ENCODE measurements at regions not wholly inside any gene's neighbourhood (a gene's known extent, or its start where the extent isn't known, plus 50 kb on each side); places are given as distances from the start of the nearest gene placed in this dataset.
"Not testable (repeated sequence)": the region's sequence is repeated elsewhere in the genome, so short reads cannot be mapped to it uniquely, and the experiment has no call there.

DNA sequence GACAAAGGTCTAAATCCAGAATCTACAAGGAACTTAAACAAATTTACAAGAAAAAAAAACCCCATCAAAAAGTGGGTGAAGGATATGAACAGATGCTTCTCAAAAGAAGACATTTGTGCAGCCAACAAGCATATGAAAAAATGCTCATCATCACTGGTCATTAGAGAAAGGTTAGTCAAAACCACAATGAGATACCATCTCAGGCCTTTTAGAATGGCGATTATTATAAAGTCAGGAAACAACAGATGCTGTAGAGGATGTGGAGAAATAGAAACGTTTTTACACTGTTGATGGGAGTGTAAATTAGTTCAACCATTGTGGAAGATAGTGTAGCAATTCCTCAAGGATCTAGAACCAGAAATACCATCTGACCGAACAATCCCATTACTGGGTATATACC, 518.9 kb upstream of the CCDC54 start:
- DNase-seq (ENCODE audit: low read depth in 2 of 2) = not testable (repeated sequence)

DNA sequence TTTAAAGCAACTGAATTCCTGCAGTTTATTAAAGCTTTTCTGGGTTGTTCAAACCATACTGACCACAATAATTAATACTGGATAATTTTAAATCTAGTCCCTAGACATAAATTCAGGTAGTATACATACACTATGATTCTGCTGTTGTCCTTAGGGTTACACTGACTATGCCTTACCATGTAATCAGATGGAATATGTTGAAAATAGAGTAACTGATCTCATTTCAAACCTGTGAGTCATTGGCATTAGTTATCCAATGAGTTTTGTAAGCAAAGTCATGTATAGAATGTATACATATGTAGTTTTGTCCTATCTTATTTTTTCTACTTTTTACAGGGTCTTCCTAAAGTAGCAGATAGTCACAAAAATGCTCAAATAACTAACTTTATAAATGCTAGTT, 517.1 kb upstream of the CCDC54 start:
- DNase-seq (ENCODE audit: low read depth in 2 of 2) = no peak

- DNase-seq (ENCODE audit: low read depth in 2 of 2) = no peak
Measured at GRCh38 chr3:106862067-106862466, 515.2 kb upstream of the CCDC54 start.

GRCh38 chr3:106877627-106878026, 499.6 kb upstream of the CCDC54 start:
- no peak for DNase-seq (ENCODE audit: low read depth in 2 of 2)

DNA sequence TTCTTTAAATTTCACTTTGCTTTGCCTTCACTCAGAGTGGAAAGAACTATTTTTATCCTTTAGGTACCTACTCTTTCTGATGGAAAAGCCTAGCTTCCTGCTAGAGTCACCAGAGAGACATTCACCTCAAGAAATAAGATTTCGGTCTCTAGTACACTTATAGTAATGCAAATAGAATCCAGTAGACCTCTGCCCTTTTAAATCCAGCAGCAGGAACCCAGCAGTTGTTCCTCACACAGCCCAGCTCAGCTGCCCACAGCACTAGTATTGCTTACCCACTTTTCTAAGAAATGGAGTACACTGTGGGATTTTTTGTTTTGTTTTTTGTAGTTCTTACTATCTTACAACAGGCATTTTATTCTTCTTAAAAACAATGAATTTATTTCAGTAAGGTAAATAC, 497.0 kb upstream of the CCDC54 start:
- no peak for DNase-seq (ENCODE audit: low read depth in 2 of 2)

- no peak for DNase-seq (ENCODE audit: low read depth in 2 of 2)
Measured at GRCh38 chr3:106881186-106881585, 496.1 kb upstream of the CCDC54 start.

DNA sequence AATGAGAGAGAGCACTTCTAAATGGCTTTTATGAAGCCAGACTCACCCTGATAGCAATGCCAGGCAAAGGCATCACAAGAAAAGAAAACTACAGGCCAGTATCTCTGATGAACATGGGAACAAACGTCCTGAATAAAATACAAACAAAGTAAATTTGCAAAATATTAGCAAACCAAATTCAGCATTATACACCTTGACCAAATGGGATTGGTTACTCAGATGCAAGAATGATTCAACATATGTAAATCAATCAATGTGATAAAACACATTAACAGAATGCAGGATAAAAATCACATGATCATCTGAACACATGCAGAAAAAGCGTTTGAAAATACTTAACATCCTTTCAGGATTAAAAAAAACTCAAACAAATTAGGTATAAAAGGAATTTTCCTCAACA, 494.9 kb upstream of the CCDC54 start:
- no peak for DNase-seq (ENCODE audit: low read depth in 2 of 2)

GRCh38 chr3:106906074-106906473, 471.2 kb upstream of the CCDC54 start:
- DNase-seq (ENCODE audit: low read depth in 2 of 2) = no peak

DNA sequence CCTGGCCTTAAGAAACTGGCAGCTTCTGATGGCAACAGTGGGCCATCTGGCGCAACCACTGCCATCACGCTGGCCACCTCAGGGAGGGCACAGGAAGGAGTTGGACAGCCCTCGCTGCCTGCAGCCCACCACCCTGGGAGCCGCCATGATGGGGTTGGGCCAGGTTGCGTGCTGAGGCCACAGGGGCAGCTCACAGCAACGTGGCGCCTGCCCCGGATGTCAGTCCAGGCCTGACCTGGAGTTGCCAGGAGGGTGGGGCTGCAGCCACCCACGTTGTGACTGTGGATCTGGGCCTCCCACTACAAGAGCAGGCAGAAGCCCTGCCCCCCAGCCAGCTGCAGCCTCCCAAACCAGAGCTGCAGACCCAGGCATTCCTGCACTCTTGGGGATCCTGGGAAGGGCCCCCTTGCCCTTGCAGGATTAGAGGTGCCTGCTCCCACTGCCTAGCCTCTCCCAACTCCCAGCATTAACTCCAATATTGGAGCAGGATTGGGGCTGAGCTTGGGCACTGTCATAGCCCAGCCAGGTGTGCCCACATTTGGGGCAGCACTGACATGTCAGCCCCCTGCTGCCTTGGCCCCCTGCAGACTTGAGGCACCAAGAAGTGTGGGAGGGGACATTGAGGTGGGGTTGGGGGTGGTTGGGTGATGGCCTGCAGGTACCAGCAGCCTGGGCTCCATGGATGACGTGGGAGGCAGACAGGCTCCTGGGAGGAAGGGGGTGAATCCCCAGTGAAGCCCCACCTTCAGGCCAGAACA, 468.9 kb upstream of the CCDC54 start:
- DNase-seq (ENCODE audit: low read depth in 2 of 2) = no peak

- no peak for DNase-seq (ENCODE audit: low read depth in 2 of 2)
Measured at GRCh38 chr3:106913111-106913698, 464.0 kb upstream of the CCDC54 start.

GRCh38 chr3:106913966-106914365, 463.3 kb upstream of the CCDC54 start:
- no peak for DNase-seq (ENCODE audit: low read depth in 2 of 2)

DNA sequence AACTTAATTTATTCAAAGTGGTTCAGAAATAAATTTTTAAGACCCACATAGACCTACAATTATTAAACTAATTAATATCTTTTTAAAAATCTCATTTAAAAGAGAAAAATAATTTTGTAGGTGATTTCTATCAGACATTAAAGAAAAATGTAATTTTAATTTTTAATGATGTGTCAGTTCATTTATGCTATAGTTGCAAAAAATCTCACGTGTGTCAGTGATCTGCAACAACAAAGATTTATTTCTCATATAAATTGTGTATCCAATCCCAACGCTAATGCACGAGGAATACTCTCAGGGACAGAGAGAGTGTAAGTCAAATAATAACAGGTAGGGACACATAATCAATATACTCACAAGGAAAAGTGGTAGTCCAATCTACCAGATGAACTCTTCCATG, 456.6 kb upstream of the CCDC54 start:
- DNase-seq (ENCODE audit: low read depth in 2 of 2) = no peak

- DNase-seq (ENCODE audit: low read depth in 2 of 2) = no peak
Measured at GRCh38 chr3:106929081-106929480, 448.2 kb upstream of the CCDC54 start.

GRCh38 chr3:106930086-106930485, 447.2 kb upstream of the CCDC54 start:
- DNase-seq (ENCODE audit: low read depth in 2 of 2) = no peak

- DNase-seq (ENCODE audit: low read depth in 2 of 2) = no peak
Measured at GRCh38 chr3:106931904-106932303, 445.3 kb upstream of the CCDC54 start.

DNA sequence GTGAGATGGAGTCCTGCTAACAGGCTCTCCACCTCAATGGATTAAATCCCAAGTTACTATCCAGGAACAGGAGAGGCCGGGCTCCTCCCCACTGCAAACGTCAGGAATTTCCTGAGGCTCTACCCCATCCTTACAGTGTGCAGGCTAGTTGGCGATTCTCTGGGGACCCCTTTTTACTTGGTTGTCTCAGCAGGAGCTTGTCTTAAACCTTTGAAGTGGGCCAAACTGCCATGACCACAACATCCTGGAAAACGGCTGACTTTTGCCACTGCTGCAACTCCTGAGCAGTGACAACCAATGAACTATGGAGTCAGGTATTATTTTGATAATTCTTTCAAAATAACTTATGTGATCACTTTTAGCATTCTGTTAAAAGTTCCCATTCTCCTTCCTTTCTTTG, 440.9 kb upstream of the CCDC54 start:
- no peak for DNase-seq (ENCODE audit: low read depth in 2 of 2)

DNA sequence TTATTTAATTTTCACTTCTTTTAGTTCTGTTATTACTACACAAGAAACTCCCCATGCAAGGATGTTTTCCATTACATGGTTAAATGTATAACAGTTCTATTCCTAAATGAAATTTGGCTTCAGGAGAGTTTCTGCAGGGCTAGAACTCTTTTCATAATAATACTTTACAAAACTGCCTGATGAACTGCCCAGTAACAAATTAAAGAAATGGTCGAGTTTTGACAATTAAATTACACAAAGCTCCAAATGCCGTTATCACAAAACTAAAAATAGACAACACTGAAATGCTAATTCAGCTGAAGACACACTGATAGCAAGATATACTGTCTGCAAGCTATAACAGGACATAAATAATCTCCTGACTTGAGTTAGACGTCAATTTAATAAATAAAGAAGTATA, 435.2 kb upstream of the CCDC54 start:
- no peak for DNase-seq (ENCODE audit: low read depth in 2 of 2)

- no peak for DNase-seq (ENCODE audit: low read depth in 2 of 2)
Measured at GRCh38 chr3:106943071-106943470, 434.2 kb upstream of the CCDC54 start.

- DNase-seq (ENCODE audit: low read depth in 2 of 2) = no peak
Measured at GRCh38 chr3:106945435-106945834, 431.8 kb upstream of the CCDC54 start.

GRCh38 chr3:106946866-106947265, 430.4 kb upstream of the CCDC54 start:
- no peak for DNase-seq (ENCODE audit: low read depth in 2 of 2)

GRCh38 chr3:106957029-106957428, 420.2 kb upstream of the CCDC54 start:
- DNase-seq (ENCODE audit: low read depth in 2 of 2) = no peak

GRCh38 chr3:106962993-106963392, 414.2 kb upstream of the CCDC54 start:
- DNase-seq (ENCODE audit: low read depth in 2 of 2) = no peak

DNA sequence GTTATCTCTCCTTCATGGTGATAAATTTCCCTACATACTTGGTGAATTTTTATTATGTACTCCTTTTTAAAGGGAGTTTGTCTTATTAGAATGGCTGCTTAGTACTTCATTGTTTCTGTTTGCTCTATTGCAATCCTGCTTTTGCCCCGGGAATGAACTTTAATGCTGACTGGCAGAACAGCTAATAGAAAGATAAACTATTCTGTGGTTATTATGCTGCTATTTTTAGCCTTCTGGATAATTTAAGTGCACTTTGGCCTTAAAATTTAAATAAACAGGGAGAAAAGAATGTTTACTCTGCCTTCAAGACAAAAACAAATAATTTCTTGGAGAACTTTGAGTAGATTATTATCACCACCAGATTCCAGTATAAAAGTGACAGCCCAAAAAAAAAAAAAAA, 413.8 kb upstream of the CCDC54 start:
- DNase-seq (ENCODE audit: low read depth in 2 of 2) = no peak

- no peak for DNase-seq (ENCODE audit: low read depth in 2 of 2)
Measured at GRCh38 chr3:106965307-106965706, 411.9 kb upstream of the CCDC54 start.
